BJ (cell line): ENCODE measurements at regions not wholly inside any gene's neighbourhood (a gene's known extent, or its start where the extent isn't known, plus 50 kb on each side); places are given as distances from the start of the nearest gene placed in this dataset.

Experiments
- CTCF ChIA-PET: fragments of 350-600 bp; formaldehyde crosslinking; extraction: SDS; loops from one replicate; lab custom pipeline; 2021; ENCODE audit warnings: antibody characterized with exemption, inconsistent platforms; lab: Yijun Ruan, JAX
- POLR2A ChIA-PET: fragments of 300-600 bp; sonication (Branson Sonifier 250); formaldehyde crosslinking; extraction: SDS; loops from one replicate; lab custom pipeline; 2021; ENCODE audit warnings: antibody characterized with exemption; lab: Charles Lee
- DNase-seq: peaks from one replicate; pipeline ENCODE4 v3.0.0-alpha.2; 2011; ENCODE audit warnings: low read depth
- H3K27me3 ChIP-seq: 2 replicates; pipeline ENCODE4 v1.6.0; 2011; ENCODE audit warnings: low read length; ENCODE audit not compliant: control insufficient read depth, insufficient read depth
- H3K36me3 ChIP-seq: 2 replicates; pipeline ENCODE4 v1.5.1; 2011; ENCODE audit warnings: low read length; ENCODE audit not compliant: control insufficient read depth, insufficient read depth
- H3K4me3 ChIP-seq: 2 replicates; pipeline ENCODE4 v1.5.1; 2011; ENCODE audit warnings: low read depth, mild to moderate bottlenecking, control low read depth, low read length
- CTCF ChIP-seq: IDR thresholded peaks from 2 replicates; pipeline ENCODE4 v1.5.1; 2011; ENCODE audit warnings: low read depth, mild to moderate bottlenecking, control low read depth, inconsistent platforms, low read length, moderate library complexity; ENCODE audit not compliant: insufficient read depth

GRCh38 chr1:230494514-230494913, 68.4 kb upstream of the PGBD5 start:
- no peak for TF ChIP-seq CTCF
- DNase-seq, result no peak
- Histone ChIP-seq H3K27me3 (no peaks in the 10 kb centered on the region), H3K36me3 (no peaks in the 10 kb centered on the region), H3K4me3 (no peak overlapping the region)
- ChIA-PET CTCF (no interaction called here), POLR2A (no interaction called here)

DNA sequence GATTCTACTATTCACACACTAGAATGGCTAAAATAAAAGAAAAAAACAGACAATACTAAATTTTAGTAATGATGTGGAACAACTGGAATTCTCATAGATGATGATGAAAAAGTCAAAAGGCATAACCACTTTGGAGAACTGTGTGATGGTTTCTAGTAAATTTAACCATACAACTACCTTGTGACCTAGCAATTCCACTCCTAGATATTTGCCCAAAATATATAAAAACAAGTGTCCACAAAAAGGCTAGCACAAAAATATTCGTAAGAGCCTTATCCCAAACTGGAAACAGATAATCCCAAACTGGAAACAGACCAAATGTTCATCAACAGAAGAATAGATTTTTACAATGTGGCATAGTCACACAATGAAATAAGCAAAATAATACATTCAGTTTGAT, 67.9 kb upstream of the PGBD5 start:
- Histone ChIP-seq H3K4me3 (no peak overlapping the region), H3K27me3 (no peaks in the 10 kb centered on the region), H3K36me3 (no peaks in the 10 kb centered on the region)
- ChIA-PET CTCF (no interaction called here), POLR2A (no interaction called here)
- no peak for DNase-seq
- TF ChIP-seq CTCF, result no peak

DNA sequence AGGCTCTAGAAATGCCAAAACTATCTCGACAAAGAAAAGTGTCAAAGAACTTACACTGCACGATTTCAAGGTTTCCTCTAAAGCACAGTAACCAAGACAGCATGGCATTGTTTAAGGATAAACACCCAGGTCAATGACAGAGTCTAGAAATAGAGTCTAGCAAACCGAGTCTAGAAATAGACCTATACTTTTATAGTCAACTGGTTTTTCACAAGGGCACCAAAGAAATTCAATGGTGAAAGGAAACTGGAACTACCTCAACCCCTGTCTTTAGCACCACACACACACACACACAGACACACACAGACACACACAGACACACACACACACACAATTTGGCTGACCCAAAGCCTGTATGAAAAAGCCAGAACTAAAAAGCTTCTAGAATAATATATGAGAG, 67.1 kb upstream of the PGBD5 start:
- ChIA-PET CTCF (no interaction called here), POLR2A (no interaction called here)
- H3K4me3 ChIP-seq, result no peak overlapping the region
- TF ChIP-seq CTCF, result no peak
- DNase-seq, result no peak
- H3K36me3 ChIP-seq, result no peaks in the 10 kb centered on the region
- H3K27me3 ChIP-seq, result no peaks in the 10 kb centered on the region

- no peak for DNase-seq
- Histone ChIP-seq H3K27me3 (no peaks in the 10 kb centered on the region), H3K36me3 (no peaks in the 10 kb centered on the region), H3K4me3 (no peak overlapping the region)
- CTCF ChIA-PET, result no interaction called here
- POLR2A ChIA-PET, result no interaction called here
- TF ChIP-seq CTCF, result no peak
Observed at GRCh38 chr1:230490436-230490835, 64.3 kb upstream of the PGBD5 start.

GRCh38 chr1:230487773-230488428, 61.8 kb upstream of the PGBD5 start:
- CTCF ChIA-PET, result no interaction called here
- TF ChIP-seq CTCF, result no peak

More at GRCh38 chr1:230487773-230488428, 61.8 kb upstream of the PGBD5 start:
- H3K36me3 ChIP-seq, result no peaks in the 10 kb centered on the region
- H3K27me3 ChIP-seq, result no peaks in the 10 kb centered on the region
- DNase-seq, result no peak
- no peak overlapping the region for H3K4me3 ChIP-seq
- POLR2A ChIA-PET, result no interaction called here
